Spleen (tissue), 7 donors: ENCODE measurements at regions not wholly inside any gene's neighbourhood (a gene's known extent, or its start where the extent isn't known, plus 50 kb on each side); places are given as distances from the start of the nearest gene placed in this dataset.

Experiments used
- CTCF ChIP-seq, 11 experiments: fragments of 200-600 bp in 7 of 11; fragments of 450-650 bp in 4 of 11; sonication (generic) in 4 of 11; IDR thresholded peaks in 8 of 11; conservative IDR thresholded peaks in 3 of 11; 1 replicate in 7 of 11; 2 replicates in 4 of 11; pipeline versions ENCODE4 v1.4.0 to v1.8.0; 2016 to 2021; ENCODE audit warnings: antibody characterized with exemption in 11 of 11, inconsistent platforms in 4 of 11, mild to moderate bottlenecking in 1 of 11
- POLR2A ChIP-seq, 3 donors: fragments of 450-650 bp; IDR thresholded peaks; one replicate each; pipeline ENCODE4 v1.5.1; 2017; ENCODE audit warnings: antibody characterized with exemption in 3 of 3, mild to moderate bottlenecking in 1 of 3
- POLR2AphosphoS5 ChIP-seq, 3 donors: sonication (generic); formaldehyde crosslinking; IDR thresholded peaks; one replicate each; pipeline ENCODE4 v1.5.1; 2017; ENCODE audit warnings: antibody characterized with exemption in 3 of 3
- donor health status: DM: no; HTN: no; CAD: no; lungs with moderate emphysema.
- donor health status: DM: no; HTN: no; CAD: no.
- donor health status: DM: no; HTN: no; CAD: no.

GRCh38 chr11:28457481-28458065 is 349.4 kb downstream of the METTL15 start:
- TF ChIP-seq CTCF (IDR thresholded peaks at IDR 0.05 in 8 of 11, conservative IDR thresholded peaks at IDR 0.05 in 3 of 11), result no peak
- no peak for TF ChIP-seq POLR2AphosphoS5 (IDR thresholded peaks at IDR 0.05)
- TF ChIP-seq POLR2A (IDR thresholded peaks at IDR 0.05), result no peak
